LoVo (cell line): ENCODE measurements at regions not wholly inside any gene's neighbourhood (a gene's known extent, or its start where the extent isn't known, plus 50 kb on each side); places are given as distances from the start of the nearest gene placed in this dataset.

Experiments
- DNase-seq: peaks from one replicate; pipeline ENCODE4 v3.0.0-alpha.2; 2016; ENCODE audit warnings: low spot score

DNA sequence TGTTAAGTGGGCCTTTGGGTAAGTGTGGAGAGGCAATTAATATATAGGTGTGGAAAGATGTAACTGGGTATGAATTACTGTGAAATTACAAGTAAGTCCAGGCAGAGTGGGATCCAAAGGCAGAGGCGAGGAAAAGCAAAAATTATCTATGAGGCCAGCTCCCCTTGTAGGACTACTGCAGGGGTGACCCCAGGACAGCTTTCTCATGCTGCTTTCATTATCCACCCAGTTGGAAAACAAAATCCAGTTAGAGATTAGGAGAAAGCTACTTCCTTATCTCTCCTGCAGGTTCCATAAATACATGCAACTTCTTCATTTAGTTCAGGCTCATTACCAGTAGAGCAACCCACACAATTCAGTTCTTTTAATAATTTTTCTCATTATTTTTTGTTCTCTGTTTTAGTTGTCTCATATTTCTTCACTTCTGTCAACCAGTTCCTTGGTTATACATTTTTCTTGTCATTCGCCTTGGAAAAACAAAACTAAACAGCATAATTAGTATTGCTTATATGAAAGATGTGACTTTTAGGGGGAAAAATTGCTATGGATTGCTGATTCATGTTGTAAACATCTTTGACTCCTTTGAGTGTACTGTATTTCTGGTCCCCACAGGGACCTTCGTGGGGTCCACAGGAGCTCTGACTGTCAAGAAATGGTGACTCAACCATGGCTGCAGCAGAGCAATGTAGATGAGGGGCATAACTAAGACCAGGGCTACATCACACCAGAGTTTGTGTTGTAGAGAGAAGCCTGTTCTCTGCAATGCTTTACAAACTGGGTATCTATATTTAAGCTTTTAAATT lies 110.4 kb upstream of the PARD3B start:
- no peak for DNase-seq

DNA sequence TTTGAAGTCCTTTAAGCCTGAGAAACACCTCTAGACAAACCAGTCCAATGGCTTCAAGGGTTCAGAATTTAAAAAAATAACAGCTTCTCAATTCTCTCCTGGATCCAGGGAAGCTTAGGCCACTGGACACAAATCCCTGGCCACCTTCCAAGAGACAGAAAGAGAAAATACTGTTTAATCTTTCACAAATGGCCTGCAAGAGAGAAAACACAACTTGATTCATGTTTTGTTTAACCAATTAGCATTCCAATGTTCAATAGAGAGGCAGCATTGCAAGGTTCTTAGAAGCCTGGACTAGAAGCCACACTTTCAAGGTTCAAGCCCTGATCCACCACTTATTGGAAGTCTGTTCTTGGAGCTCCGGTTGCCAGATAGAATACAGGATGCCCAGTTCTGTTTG lies 109.0 kb upstream of the PARD3B start:
- no peak for DNase-seq

DNA sequence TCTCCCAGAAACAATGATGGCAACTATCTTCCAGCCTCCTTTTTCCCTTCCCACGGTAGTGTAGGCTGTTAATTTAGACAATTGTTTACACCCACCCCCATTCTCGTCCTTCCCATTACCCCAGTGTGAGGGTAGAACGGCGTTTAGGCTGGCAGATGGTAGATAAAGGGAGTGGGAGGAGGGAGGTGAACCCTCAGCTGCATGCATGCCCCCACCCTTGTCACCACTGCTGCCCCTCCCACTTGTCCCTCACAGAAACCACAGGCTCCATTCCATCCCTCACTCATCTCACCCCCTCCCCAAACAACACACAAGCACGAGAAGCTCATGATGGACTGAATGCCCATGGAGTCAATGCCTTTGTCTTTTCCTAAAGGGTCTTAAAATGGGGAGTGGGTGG lies 107.9 kb upstream of the PARD3B start:
- DNase-seq = no peak

DNA sequence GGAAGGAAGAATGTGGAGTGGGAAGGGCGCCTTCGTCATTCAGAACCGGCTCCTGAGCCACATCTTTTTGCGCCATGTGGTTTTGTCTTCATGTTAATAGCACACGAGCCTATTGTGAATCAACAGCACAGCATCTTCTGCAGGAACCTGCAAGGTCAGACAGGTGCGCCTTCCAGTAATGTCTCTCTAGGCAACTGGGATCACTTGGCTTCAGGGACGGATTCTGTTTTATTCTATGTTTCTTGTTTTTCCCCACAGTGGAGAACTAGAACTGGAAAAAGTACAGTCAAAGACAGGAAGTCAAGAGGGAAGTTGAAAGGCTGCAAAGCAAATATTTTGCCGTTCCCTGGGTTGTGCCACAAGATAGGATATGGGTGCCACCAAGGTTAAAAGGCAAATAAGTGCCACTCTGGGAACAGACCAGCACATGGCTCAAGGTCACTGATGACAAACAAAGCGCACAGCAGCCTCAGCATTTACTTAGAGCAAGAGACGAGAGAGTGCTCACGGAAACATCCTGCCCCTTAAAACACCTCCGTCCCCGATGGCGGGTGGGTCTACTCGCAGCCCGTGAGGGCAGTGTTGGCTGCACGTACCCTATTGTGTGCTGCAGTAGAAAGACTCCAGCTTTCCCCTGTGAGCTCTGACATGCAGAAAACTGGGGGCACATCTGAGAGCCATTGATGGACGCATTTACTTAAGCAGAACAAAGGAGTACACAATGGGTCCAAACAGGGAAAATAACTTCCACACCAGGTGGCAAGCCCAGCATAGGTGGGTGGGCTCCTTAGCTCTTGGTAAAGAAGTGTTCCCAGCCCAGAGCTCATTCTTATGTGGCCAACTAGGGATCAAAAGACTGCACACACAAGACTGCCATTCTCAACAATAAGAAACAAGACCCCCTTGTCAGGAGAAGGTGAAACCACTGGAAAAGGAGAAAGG lies 107.2 kb upstream of the PARD3B start:
- DNase-seq = no peak

DNA sequence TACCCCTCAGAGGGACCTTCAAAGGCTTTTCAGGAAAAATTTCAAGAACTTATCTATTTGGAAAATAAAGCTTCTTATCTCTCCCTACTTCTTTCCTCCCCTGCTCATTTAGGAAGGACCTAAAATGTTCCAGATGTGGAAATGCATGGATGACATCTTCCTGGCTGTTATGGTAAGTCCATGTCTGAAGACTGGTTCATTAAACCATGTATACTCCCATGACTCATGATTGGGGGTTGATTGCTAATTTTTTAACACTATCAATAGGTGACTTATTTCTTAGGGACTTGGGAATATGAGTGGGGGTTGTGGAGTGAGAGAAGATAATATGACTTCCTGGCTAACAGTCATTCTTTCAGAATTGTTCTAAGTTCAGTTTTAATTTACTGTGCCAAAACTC lies 104.0 kb upstream of the PARD3B start:
- no peak for DNase-seq

DNA sequence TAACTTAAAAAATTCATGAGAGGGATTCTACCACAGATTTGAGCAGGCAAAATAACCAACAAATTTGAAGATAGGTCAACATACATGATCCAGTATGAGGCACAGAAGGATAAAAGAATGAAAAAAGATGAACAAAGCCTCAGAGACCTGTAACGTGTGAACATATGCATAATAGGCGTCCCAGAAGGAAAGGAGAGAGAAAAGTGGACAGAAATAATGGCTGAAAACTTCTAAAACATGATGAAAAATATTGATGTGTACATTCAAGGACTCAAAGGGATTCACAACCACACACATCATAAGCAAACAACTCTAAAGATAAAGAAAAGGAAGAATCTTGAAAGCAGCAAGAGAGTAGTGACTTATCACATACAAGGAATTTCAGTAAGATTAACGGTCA lies 100.1 kb upstream of the PARD3B start:
- DNase-seq = no peak

DNA sequence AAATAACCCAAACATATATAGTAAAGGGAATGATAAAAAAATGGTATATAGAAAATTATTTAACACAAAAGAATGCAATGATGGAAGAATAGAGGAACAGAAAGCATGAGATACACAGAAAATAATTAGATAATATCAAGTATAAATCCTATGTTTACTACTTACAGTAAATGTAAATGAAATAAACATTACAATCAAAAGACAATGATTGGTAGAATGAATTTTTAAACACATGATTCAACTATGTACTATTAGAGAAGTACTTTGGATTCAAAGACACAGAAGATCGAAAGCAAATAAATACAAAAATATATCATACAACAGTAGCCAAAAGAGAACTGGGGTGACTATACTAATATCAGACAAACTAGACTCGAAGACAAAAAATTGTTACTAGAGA lies 97.6 kb upstream of the PARD3B start:
- DNase-seq = no peak

DNA sequence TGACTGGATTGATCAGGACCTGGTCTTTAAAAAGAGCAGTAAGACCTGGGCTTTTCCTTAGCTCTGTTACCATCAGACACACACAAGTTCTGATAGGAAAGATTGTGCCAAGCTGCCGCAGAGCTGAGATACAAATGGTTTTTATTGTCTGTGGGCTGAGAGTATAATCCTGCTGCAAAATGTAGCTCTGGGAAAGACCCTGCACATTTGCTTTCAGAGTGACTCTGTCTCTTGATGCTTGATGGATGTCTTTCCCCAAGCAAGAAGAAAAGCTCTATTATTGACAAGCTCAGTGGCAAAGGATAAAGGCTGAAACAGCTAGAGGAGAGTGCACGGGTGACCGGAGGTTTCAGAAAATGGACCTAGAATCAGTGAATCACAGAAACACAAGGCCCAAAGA lies 95.3 kb upstream of the PARD3B start:
- no peak for DNase-seq

DNA sequence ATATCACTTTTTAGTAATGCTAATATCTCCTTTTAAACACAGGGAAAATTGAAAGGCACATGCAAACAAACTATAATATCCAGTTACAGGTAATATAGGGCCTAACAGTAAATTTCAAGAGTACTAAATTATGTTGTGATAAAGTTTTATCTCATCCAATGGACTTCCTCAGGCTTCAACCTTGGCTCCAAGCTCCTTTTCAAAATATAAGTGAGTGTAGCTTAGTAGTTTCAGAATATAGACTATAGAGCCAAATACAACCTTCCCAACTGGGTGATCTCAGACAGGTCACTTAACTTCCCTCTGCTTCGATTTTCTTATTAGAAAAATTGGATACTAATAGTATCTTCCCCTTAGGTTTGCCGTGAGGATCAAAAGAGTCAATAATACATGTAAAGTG lies 93.5 kb upstream of the PARD3B start:
- DNase-seq = no peak

DNA sequence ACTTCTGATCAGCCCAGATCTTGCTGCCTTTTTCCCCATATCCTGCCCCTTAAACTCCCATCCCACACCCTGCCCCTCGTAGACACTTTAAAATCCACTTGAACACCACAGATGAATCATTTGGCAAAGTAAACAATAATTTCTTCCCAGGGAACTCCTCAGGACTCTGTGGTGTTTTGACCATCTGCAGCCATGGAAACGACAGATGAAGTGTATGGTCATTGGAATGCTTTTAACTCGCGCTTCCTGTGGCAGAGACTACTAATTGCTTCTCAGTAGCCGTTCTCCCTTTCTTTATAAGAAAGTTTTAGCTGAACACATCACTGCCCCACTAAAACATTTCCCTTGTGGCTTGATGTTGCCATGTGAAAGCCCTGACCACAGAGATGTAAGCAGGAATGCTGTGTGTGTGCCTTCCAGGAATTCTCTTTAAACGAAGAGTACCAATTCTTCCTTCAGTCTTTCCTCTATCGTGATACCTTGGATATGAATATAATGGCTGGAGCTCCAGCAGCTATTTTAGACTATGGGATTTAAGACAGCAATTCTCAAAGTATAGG lies 92.7 kb upstream of the PARD3B start:
- DNase-seq = peak; percentile 86

DNA sequence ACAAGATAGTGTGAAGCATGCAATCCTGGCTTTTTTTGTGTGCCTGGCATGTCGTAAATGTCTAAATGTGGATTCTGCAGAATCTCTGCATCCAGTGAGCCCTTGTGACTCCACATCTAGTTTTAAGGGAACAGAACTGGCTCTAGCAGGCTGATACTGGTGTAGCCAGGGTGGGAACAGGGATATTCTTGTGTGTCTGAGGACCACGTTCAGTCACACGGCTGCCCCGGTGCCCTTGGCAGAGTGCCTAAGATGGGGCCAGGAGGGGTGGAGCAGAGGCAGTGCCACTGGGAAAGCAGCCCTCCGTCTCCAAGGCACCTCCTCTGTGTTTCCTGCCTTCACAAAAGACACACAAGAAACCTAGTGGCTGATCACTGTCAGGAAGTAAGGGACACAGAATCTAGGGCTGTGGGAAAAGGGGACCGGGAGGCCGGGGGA lies 91.5 kb upstream of the PARD3B start:
- peak; percentile 58 for DNase-seq

DNA sequence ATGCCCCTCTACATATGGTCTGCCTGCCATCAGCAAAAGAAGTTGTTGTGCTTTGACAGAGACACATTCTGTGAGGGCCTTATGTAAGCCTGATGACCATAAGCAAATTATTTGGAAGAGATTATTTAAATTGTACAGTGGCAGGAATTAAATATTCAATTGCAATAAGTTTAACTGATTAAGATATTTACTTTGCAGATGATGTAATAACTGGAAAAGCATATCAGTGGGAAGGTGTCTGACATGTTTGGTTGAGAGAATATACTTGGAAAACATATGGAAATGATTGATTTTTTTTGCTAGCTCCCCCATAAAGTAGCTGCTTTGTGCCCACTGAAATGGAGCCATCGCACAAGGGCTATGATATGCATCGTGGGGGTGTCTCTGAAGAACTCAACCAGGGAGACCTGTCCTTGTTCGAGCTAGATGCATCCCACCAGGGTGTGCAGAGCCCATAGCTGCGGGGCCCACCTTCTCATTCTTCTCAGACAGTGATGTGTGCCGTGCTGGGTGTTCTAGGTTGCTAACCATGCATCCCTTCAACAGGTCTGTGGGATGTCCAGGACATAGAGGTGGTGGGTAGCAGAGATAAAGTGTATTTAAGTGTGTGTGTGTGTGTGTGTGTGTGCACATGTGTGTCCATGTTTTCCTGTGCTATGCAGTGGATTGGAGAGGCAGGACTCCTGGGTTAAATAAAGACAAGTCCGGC lies 90.4 kb upstream of the PARD3B start:
- DNase-seq = no peak

DNA sequence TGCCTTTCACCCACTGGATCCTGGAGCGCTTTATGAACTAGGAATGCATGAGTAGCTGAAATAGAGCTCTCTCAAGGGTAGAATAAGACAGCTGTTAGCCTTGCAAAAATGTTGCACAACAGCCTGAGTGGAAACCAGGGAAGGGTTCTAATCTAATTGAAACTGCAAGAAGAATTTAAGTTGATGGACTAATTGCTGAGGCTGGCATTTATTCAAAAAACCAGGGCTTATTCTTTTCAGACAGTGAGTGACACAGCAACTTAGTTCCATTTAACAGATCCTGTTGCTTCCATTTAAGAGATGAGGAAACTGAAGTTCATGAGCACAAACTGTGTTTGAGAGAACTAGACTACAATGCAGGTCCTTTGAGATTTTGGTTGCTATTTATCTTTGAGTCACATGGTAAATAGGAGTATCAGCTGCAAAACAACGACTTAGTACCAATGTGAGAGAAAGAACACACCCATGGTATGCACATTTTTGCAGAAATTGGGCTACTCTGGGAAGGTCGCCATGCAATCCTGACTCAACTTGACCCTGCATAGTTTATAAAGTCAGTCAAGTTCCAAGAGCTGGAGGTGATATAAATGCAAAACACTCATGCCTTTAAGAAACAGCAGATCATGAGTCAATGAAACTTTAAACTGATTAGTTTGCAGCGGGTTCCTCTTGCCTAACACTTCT lies 76.4 kb upstream of the PARD3B start:
- no peak for DNase-seq

DNA sequence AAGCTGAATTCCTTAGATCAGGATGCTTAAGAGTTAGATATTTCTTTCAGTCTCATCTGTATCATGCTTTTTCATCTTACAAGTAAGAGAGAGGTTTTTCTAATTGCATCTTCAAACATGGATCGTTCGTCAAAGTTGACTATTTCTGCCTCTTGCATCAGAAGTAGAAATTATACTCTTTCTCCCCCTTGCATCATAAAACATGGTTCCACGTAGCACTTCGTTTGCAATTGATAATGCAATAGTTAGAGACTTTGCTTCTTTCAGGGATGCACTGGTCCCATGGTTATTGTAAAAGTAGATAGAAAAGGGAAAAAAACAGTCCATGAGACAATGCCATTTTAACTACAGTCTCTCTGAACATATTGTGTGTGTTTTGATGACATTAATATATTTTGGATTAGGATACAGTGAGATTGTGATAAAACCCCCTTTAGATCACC lies 75.1 kb upstream of the PARD3B start:
- DNase-seq = no peak

DNA sequence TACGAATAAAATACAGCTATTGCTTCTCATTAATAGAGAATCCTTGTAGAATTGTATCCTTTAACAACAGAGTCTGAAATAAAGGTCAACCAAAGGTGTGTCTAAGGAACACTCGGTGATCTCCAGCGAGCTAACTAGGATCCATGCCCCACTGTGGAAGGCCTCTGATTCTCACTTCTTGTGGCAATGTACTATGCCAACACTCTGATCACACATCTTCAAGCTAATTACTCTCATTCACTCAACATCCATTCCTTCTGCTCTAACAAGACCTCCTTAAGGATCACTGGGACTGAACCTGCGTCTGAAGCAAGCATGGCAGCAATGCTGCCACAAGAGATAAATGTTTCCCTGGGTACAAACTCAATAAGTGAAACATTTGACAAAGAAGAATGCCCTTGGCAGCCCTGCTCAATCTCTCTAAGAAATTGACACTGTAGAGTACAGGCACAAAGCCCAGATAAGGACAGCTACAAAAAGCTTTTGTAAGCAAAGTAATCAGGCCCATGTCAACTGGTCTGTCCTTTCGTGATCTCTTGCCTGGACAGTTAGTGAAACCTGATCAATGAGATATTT lies 74.6 kb upstream of the PARD3B start:
- no peak for DNase-seq

DNA sequence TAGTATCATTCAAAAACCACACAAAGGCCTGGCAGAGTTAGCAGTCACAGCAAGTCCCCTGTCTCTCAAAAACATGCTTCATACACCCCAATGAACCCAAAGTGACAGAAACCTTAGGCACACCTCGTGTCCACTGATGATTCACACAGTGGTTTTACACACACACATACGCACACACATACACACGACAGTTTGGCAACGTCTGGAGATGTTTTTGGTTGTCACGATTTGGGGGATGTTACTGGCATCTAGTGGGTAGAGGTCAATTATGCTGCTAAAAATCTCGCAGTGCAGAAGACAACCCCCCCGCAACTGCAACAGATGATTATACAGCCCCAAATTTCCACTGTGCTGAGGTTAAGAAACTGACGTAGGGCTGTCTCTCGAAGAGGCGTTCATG lies 72.9 kb upstream of the PARD3B start:
- DNase-seq = no peak

DNA sequence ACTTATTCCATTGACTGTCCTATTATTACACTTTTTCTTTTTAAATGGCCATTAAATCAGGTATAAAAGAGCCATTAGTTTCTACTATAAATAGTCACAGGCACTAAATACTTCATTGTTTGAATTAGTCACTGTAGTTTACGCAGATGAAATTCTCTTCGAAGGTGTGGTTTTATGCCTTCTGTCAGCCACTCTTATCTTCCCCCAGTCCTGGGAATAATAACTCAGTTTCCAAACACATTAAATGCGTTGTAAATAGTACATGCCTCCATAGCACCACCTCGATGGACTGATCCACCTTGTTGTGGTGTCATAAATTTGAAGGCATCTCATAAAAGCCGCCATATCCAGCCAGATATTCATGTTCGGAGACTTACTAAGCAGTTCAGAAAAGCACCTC lies 72.1 kb upstream of the PARD3B start:
- peak; percentile 84 for DNase-seq

DNA sequence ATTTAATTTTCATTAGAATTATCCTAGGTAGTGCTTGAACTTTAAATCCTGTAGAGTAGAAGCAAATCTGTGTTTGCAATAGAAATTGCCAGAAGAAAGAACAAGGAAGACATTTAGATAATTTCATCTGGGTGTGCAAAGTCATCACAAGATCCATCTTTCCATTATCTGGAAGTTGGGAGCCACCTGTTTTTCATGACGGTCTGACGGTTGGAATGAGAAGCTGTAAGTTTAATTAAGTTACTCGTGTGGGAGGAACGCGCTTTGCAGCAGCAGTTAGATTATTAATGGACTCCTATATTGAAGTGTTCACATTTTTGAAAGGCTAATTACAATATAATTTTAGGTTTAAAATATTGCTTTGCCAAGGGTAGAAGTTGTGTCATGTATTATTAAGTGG lies 69.9 kb upstream of the PARD3B start:
- DNase-seq = no peak

DNA sequence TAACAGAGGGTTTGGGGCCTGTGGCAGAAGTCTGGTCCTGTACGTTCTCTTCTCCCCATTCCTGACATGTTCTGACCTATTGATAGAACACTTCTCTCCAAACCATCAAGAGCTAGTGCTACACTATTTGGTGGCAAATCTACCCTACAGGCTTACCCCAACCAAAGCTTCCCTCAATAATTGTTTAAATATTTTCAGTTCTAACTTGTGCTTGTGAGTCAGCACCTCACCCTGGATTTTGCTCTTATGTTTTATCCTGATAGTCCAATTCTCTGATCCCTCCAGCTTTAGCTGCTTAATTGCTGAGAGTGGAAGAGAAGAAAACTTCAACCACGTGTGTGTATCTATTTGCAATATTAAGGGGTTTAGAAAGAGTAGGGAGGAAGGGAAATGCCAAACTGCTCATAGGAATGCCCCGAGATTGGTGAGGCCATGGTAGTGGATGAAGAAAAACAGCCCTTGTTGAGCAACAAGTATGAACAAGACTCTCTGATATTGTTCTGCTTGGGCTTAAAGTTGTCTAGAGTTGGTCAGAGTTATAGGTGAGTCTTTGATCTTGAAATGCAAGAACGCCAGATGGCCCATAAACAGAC lies 67.8 kb upstream of the PARD3B start:
- DNase-seq = no peak

DNA sequence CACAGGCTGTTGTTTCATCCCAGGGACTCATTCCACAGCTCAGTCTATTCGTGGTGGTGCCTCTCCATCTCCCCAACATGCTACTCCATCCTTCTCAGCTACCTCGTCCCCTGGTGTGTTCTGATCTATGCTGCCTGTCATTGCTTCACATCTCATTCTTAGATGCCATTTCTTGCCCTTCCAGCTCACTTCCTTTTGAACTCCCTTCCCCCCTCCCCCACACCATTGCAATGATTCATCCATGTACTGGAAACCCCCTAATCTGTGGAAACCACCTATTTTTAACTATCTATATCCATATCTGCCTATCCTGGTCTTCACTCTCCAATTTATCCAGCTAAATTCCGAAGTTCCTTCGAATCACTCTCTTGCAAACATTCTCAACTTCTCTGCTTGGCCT lies 65.7 kb upstream of the PARD3B start:
- DNase-seq = no peak

DNA sequence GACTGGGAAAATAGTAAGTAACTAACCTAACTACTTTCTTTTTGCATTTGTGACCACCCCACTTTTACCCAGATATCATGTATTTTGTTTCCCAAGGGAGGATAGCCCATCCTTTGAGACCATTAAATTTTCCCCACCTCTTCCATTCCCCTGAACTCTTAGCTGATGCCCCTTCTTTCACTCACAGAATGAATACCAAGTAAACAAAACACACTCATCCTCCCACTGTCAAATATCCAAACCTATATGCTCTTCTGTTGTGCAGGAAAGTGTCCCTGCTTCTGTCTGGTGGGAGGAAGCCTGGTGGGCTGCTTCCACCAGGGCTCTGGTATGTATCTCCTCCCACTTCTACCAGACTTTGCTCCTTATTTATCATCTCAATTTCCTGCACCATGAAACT lies 64.6 kb upstream of the PARD3B start:
- DNase-seq = no peak
